Erythroblast (primary cell): ENCODE measurements at regions not wholly inside any gene's neighbourhood (a gene's known extent, or its start where the extent isn't known, plus 50 kb on each side); places are given as distances from the start of the nearest gene placed in this dataset.

ENCODE experiments used
- GATA1 ChIP-seq: IDR thresholded peaks from 2 replicates; pipeline ENCODE4 v1.6.1; 2011; ENCODE audit warnings: low read depth, mild to moderate bottlenecking, control low read depth, low read length, moderate library complexity
- POLR2A ChIP-seq: IDR thresholded peaks from 2 replicates; pipeline ENCODE4 v1.6.1; 2011; ENCODE audit warnings: mild to moderate bottlenecking, low read length

DNA sequence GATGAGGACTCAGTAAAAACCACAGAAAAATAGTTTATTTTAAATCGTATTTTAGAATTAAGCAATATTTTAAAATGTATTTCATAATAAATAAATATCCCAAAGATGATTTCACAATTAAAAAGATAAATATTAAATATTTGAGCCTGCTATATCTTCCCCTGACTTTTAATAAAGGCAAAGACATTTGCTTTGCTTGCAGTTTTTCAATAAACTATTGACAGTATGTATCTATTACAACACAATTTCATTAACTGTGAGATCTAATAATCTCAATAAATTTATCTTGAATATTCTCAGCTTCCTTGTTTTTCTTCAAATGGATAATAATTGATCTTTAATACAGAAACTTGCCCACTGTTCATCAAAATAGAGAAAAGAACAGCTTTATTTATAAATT, 186.2 kb upstream of the TARS1 start:
- TF ChIP-seq POLR2A, result no peak
- TF ChIP-seq GATA1, result no peak
